HCT116 (cell line): ENCODE measurements at regions not wholly inside any gene's neighbourhood (a gene's known extent, or its start where the extent isn't known, plus 50 kb on each side); places are given as distances from the start of the nearest gene placed in this dataset.

ENCODE experiments used
- RAD21 ChIP-seq: IDR thresholded peaks from 2 replicates; pipeline ENCODE4 v1.6.1; 2012; ENCODE audit warnings: low read depth, mild to moderate bottlenecking
- SIN3A ChIP-seq: IDR thresholded peaks from 2 replicates; pipeline ENCODE4 v1.6.1; 2012; ENCODE audit warnings: low read depth

GRCh38 chr4:153943738-153944415, 155.0 kb upstream of the SFRP2 start:
- TF ChIP-seq RAD21 (no peak), SIN3A (no peak)
